OCI-LY7 (cell line): ENCODE measurements at regions not wholly inside any gene's neighbourhood (a gene's known extent, or its start where the extent isn't known, plus 50 kb on each side); places are given as distances from the start of the nearest gene placed in this dataset.

Experiments
- BruUV-seq: library from RNA; stranded (reverse); fragments of 400-500 nt; replicated peaks from 2 replicates; lab custom pipeline; 2021; lab: Mats Ljungman, UMichigan
- CTCF ChIA-PET: fragments of 300-600 bp; sonication (Branson Sonifier 250); formaldehyde crosslinking; loops from one replicate; lab custom pipeline; 2022; ENCODE audit warnings: antibody characterized with exemption; ENCODE audit not compliant: unreplicated experiment; lab: Charles Lee
- POLR2A ChIA-PET: fragments of 300-600 bp; sonication (Branson Sonifier 250); formaldehyde crosslinking; loops from one replicate; lab custom pipeline; 2022; ENCODE audit warnings: antibody characterized with exemption; lab: Charles Lee
- DNase-seq: peaks from one replicate; pipeline ENCODE4 v3.0.0-alpha.2; 2015; ENCODE audit warnings: low spot score
- H2AFZ ChIP-seq: fragments of 200-600 bp; sonication (generic), shearing (Covaris generic); 2 replicates; pipeline ENCODE4 v1.6.1; 2014; ENCODE audit warnings: mild to moderate bottlenecking, antibody characterized with exemption, low read length, moderate library complexity
- H3K27ac ChIP-seq: fragments of 200-600 bp; sonication (generic); 2 replicates; pipeline ENCODE4 v1.5.1; 2014; ENCODE audit warnings: mixed run types, low read depth, mild to moderate bottlenecking, moderate library complexity, low read length, inconsistent platforms; ENCODE audit not compliant: poor library complexity, severe bottlenecking
- H3K36me3 ChIP-seq: fragments of 200-600 bp; sonication (generic); 2 replicates; pipeline ENCODE4 v1.6.1; 2014; ENCODE audit warnings: mild to moderate bottlenecking, antibody characterized with exemption, low read length, moderate library complexity, mixed read lengths; ENCODE audit not compliant: insufficient read depth
- H3K4me1 ChIP-seq: fragments of 200-600 bp; sonication (generic); 2 replicates; pipeline ENCODE4 v1.5.1; 2014; ENCODE audit warnings: mild to moderate bottlenecking, low read length; ENCODE audit not compliant: insufficient read depth, poor library complexity, severe bottlenecking
- H3K4me2 ChIP-seq: fragments of 200-600 bp; sonication (generic); 2 replicates; pipeline ENCODE4 v1.6.1; 2014; ENCODE audit warnings: mild to moderate bottlenecking, low read length
- H3K4me3 ChIP-seq: fragments of 200-600 bp; sonication (generic); 2 replicates; pipeline ENCODE4 v1.5.1; 2014; ENCODE audit warnings: mild to moderate bottlenecking, low read depth, low read length; ENCODE audit not compliant: poor library complexity, severe bottlenecking
- H3K79me2 ChIP-seq: fragments of 200-600 bp; sonication (generic); 2 replicates; pipeline ENCODE4 v1.6.1; 2016; ENCODE audit warnings: low read depth, mild to moderate bottlenecking, low read length, moderate library complexity, mixed read lengths; ENCODE audit not compliant: insufficient read depth
- H3K9me2 ChIP-seq: fragments of 200-600 bp; sonication (generic); 2 replicates; pipeline ENCODE4 v1.6.1; 2016; ENCODE audit warnings: mild to moderate bottlenecking, low read length, mixed read lengths; ENCODE audit not compliant: insufficient read depth
- H3K9me3 ChIP-seq: fragments of 200-600 bp; sonication (generic); 2 replicates; pipeline ENCODE4 v1.6.1; 2014; ENCODE audit warnings: mild to moderate bottlenecking, mixed run types, low read length, mixed read lengths
- H4K20me1 ChIP-seq: fragments of 200-600 bp; sonication (generic); 2 replicates; pipeline ENCODE4 v1.6.1; 2014; ENCODE audit warnings: mild to moderate bottlenecking, antibody characterized with exemption, low read length, moderate library complexity, mixed read lengths; ENCODE audit not compliant: insufficient read depth
- CTCF ChIP-seq: fragments of 200-600 bp; sonication (generic); conservative IDR thresholded peaks from 2 replicates; pipeline ENCODE4 v1.5.1; 2014; ENCODE audit warnings: mild to moderate bottlenecking, antibody characterized with exemption, low read length, moderate library complexity, mixed read lengths
- EZH2phosphoT487 ChIP-seq: fragments of 200-600 bp; sonication (generic); IDR thresholded peaks from 2 replicates; pipeline ENCODE4 v1.6.1; 2018; ENCODE audit warnings: low read depth, borderline replicate concordance, mild to moderate bottlenecking, mixed run types, antibody characterized with exemption, low read length, moderate library complexity, mixed read lengths
- intact Hi-C: fragments of 100-400 bp; cut with micrococcal nuclease; formaldehyde crosslinking; loops from one replicate; pipeline ENCODE4 v1.10.0; 2022; ENCODE audit not compliant: unreplicated experiment

- no TSS peak for BruUV-seq
- Histone ChIP-seq H3K9me2 (no peaks in the 10 kb centered on the region), H3K36me3 (no peaks in the 10 kb centered on the region), H3K9me3 (no peaks in the 10 kb centered on the region), H3K4me2 (no peak overlapping the region), H2AFZ (no peak overlapping the region), H3K4me1 (no peaks in the 10 kb centered on the region), H4K20me1 (no peaks in the 10 kb centered on the region), H3K79me2 (no peaks in the 10 kb centered on the region), H3K27ac (no peak overlapping the region), H3K4me3 (no peak overlapping the region)
- intact Hi-C loops, result no loop called here
- no peak for DNase-seq
- TF ChIP-seq EZH2phosphoT487, result no peak
- TF ChIP-seq CTCF, result no peak
- ChIA-PET POLR2A (no interaction called here), CTCF (no interaction called here)
Observed at GRCh38 chr14:34065236-34065635, 114.4 kb upstream of the EGLN3 start.

- no peak for DNase-seq
- no TSS peak for BruUV-seq
- no peaks in the 10 kb centered on the region for H3K4me1 ChIP-seq
- H2AFZ ChIP-seq, result no peak overlapping the region
- POLR2A ChIA-PET, result no interaction called here
- intact Hi-C loops, result no loop called here
- H3K79me2 ChIP-seq, result no peaks in the 10 kb centered on the region
- H3K9me2 ChIP-seq, result no peaks in the 10 kb centered on the region
- TF ChIP-seq CTCF (no peak), EZH2phosphoT487 (no peak)
- no peak overlapping the region for H3K4me2 ChIP-seq
- H3K27ac ChIP-seq, result no peak overlapping the region
- H4K20me1 ChIP-seq, result no peaks in the 10 kb centered on the region
- H3K36me3 ChIP-seq, result no peaks in the 10 kb centered on the region
- CTCF ChIA-PET, result no interaction called here
- H3K9me3 ChIP-seq, result no peaks in the 10 kb centered on the region
- H3K4me3 ChIP-seq, result no peak overlapping the region
Observed at GRCh38 chr14:34064349-34064748, 113.5 kb upstream of the EGLN3 start.

- no peak for TF ChIP-seq EZH2phosphoT487
- TF ChIP-seq CTCF, result no peak
- Histone ChIP-seq H3K4me2 (no peak overlapping the region), H3K9me3 (no peaks in the 10 kb centered on the region), H3K4me3 (no peak overlapping the region), H3K36me3 (no peaks in the 10 kb centered on the region), H3K4me1 (no peaks in the 10 kb centered on the region), H4K20me1 (no peaks in the 10 kb centered on the region), H2AFZ (no peak overlapping the region), H3K9me2 (no peaks in the 10 kb centered on the region), H3K27ac (no peak overlapping the region), H3K79me2 (no peaks in the 10 kb centered on the region)
- POLR2A ChIA-PET, result interaction anchor here (0.7 to 1.0 kb wide), 2 partner anchors 13 to 17 kb away, joined by 3 read pairs; no protein-coding TSS in a partner anchor
- no peak for DNase-seq
- intact Hi-C loops, result no loop called here
- no TSS peak for BruUV-seq
- CTCF ChIA-PET, result no interaction called here
Observed at GRCh38 chr14:34063470-34064164, 112.7 kb upstream of the EGLN3 start.
